Fibroblast of pulmonary artery (primary cell): ENCODE measurements at regions not wholly inside any gene's neighbourhood (a gene's known extent, or its start where the extent isn't known, plus 50 kb on each side); places are given as distances from the start of the nearest gene placed in this dataset.
"Not testable (repeated sequence)": the region's sequence is repeated elsewhere in the genome, so short reads cannot be mapped to it uniquely, and the experiment has no call there.

ENCODE experiments used
- DNase-seq: peaks from one replicate; pipeline ENCODE4 v3.0.0-alpha.2; 2010; ENCODE audit warnings: low read depth
- H3K4me3 ChIP-seq: replicated peaks from 2 replicates; pipeline ENCODE4 v1.5.1; 2011; ENCODE audit warnings: low read depth, mild to moderate bottlenecking, control low read depth, low read length, moderate library complexity
- CTCF ChIP-seq: IDR thresholded peaks from 2 replicates; pipeline ENCODE4 v1.5.1; 2011; ENCODE audit warnings: mild to moderate bottlenecking, control low read depth, low read length, inconsistent platforms; ENCODE audit errors: missing control alignments

GRCh38 chr12:68387338-68387737 is 55.2 kb upstream of the MDM1 start:
- DNase-seq = no peak
- TF ChIP-seq CTCF = no peak
- no peak overlapping the region for H3K4me3 ChIP-seq

GRCh38 chr12:68389305-68389704 is 57.1 kb upstream of the MDM1 start:
- TF ChIP-seq CTCF = no peak
- DNase-seq = no peak

GRCh38 chr12:68391937-68392336 is 59.8 kb upstream of the MDM1 start:
- TF ChIP-seq CTCF = no peak
- no peak overlapping the region for H3K4me3 ChIP-seq
- DNase-seq = no peak

More at GRCh38 chr12:68389305-68389704, 57.1 kb upstream of the MDM1 start:
- no peak overlapping the region for H3K4me3 ChIP-seq

- DNase-seq = no peak
- no peak for TF ChIP-seq CTCF
- no peak overlapping the region for H3K4me3 ChIP-seq
Observed at GRCh38 chr12:68392376-68392775, 60.2 kb upstream of the MDM1 start.

GRCh38 chr12:68393417-68393816 is 61.3 kb upstream of the MDM1 start:
- no peak for TF ChIP-seq CTCF
- no peak overlapping the region for H3K4me3 ChIP-seq
- DNase-seq = peak; percentile 20

GRCh38 chr12:68397566-68398158 is 65.5 kb upstream of the MDM1 start:
- H3K4me3 ChIP-seq = no peak overlapping the region
- no peak for TF ChIP-seq CTCF
- peak; percentile 60 for DNase-seq

- H3K4me3 ChIP-seq, DNase-seq: not testable (repeated sequence)
Observed at GRCh38 chr12:68398689-68399088, 66.5 kb upstream of the MDM1 start.
